Nephron progenitor cell (in vitro differentiated cells): ENCODE measurements at regions not wholly inside any gene's neighbourhood (a gene's known extent, or its start where the extent isn't known, plus 50 kb on each side); places are given as distances from the start of the nearest gene placed in this dataset.

Experiments
- DNase-seq: peaks from one replicate; pipeline ENCODE4 v3.0.0; 2021
- H3K27ac Mint-ChIP-seq: 2 replicates; pipeline ENCODE4 v1.8.0; 2021; ENCODE audit warnings: mild to moderate bottlenecking, moderate library complexity, mixed read lengths
- H3K27me3 Mint-ChIP-seq: 2 replicates; pipeline ENCODE4 v1.8.0; 2021; ENCODE audit warnings: mild to moderate bottlenecking, low read depth, mixed read lengths; ENCODE audit not compliant: poor library complexity
- H3K36me3 Mint-ChIP-seq: 2 replicates; pipeline ENCODE4 v1.8.0; 2021; ENCODE audit warnings: low read depth, mixed read lengths
- H3K4me1 Mint-ChIP-seq: 2 replicates; pipeline ENCODE4 v1.8.0; 2021; ENCODE audit warnings: mixed read lengths
- H3K4me3 Mint-ChIP-seq: 2 replicates; pipeline ENCODE4 v1.8.0; 2021; ENCODE audit warnings: mild to moderate bottlenecking, moderate library complexity, mixed read lengths
- H3K9me3 Mint-ChIP-seq: 2 replicates; pipeline ENCODE4 v1.8.0; 2021; ENCODE audit warnings: mild to moderate bottlenecking, moderate library complexity, mixed read lengths
- CTCF ChIP-seq: fragments of 200-600 bp; sonication (generic); IDR thresholded peaks from 2 replicates; pipeline ENCODE4 v1.5.0; 2021; ENCODE audit warnings: antibody characterized with exemption

- TF ChIP-seq CTCF, result no peak
- Mint-ChIP-seq H3K36me3 (no peaks in the 10 kb centered on the region), H3K27me3 (peaks cover 17% of the 10 kb centered on the region), H3K4me1 (no peaks in the 10 kb centered on the region), H3K4me3 (no peak overlapping the region), H3K27ac (no peak overlapping the region), H3K9me3 (peaks cover 7% of the 10 kb centered on the region)
- no peak for DNase-seq
Measured at GRCh38 chr12:127582074-127582473, 684.9 kb upstream of the TMEM132C start.

- Mint-ChIP-seq H3K27ac (no peak overlapping the region), H3K36me3 (no peaks in the 10 kb centered on the region), H3K27me3 (peaks cover 24% of the 10 kb centered on the region), H3K4me3 (no peak overlapping the region), H3K9me3 (peaks cover 11% of the 10 kb centered on the region), H3K4me1 (no peaks in the 10 kb centered on the region)
- no peak for DNase-seq
- TF ChIP-seq CTCF, result no peak
Measured at GRCh38 chr12:127583041-127583440, 683.9 kb upstream of the TMEM132C start.

GRCh38 chr12:127588249-127588648 lies 678.7 kb upstream of the TMEM132C start:
- H3K4me3 Mint-ChIP-seq, result no peak overlapping the region
- peaks cover 13% of the 10 kb centered on the region for H3K4me1 Mint-ChIP-seq
- no peak for TF ChIP-seq CTCF
- H3K9me3 Mint-ChIP-seq, result peaks cover 11% of the 10 kb centered on the region
- no peak overlapping the region for H3K27ac Mint-ChIP-seq
- DNase-seq, result no peak
- peaks cover 24% of the 10 kb centered on the region for H3K27me3 Mint-ChIP-seq
- H3K36me3 Mint-ChIP-seq, result no peaks in the 10 kb centered on the region

- no peaks in the 10 kb centered on the region for H3K36me3 Mint-ChIP-seq
- no peak overlapping the region for H3K4me3 Mint-ChIP-seq
- no peak for TF ChIP-seq CTCF
- peaks cover 11% of the 10 kb centered on the region for H3K9me3 Mint-ChIP-seq
- DNase-seq, result no peak
- H3K27me3 Mint-ChIP-seq, result peaks cover 27% of the 10 kb centered on the region
- peaks cover 24% of the 10 kb centered on the region for H3K4me1 Mint-ChIP-seq
- no peak overlapping the region for H3K27ac Mint-ChIP-seq
Measured at GRCh38 chr12:127589541-127589940, 677.4 kb upstream of the TMEM132C start.

GRCh38 chr12:127590868-127591267 lies 676.1 kb upstream of the TMEM132C start:
- Mint-ChIP-seq H3K27me3 (peaks cover 28% of the 10 kb centered on the region), H3K27ac (no peak overlapping the region), H3K4me1 (peaks cover 32% of the 10 kb centered on the region), H3K36me3 (no peaks in the 10 kb centered on the region), H3K4me3 (no peak overlapping the region), H3K9me3 (peaks cover 10% of the 10 kb centered on the region)
- no peak for TF ChIP-seq CTCF
- DNase-seq, result no peak

- Mint-ChIP-seq H3K27ac (no peak overlapping the region), H3K4me3 (no peak overlapping the region), H3K36me3 (no peaks in the 10 kb centered on the region), H3K9me3 (peaks cover 4% of the 10 kb centered on the region), H3K4me1 (peaks cover 32% of the 10 kb centered on the region), H3K27me3 (peaks cover 28% of the 10 kb centered on the region)
- TF ChIP-seq CTCF, result no peak
- DNase-seq, result no peak
Measured at GRCh38 chr12:127592245-127592644, 674.7 kb upstream of the TMEM132C start.
